ENCODE measurements at regions not wholly inside any gene's neighbourhood (a gene's known extent, or its start where the extent isn't known, plus 50 kb on each side); places are given as distances from the start of the nearest gene placed in this dataset.

GRCh38 chr3:127461286-127461910 is 129.1 kb downstream of the TPRA1 start:
- Histone ChIP-seq H3K9me3 (no peaks in the 10 kb centered on the region), H3K4me1 (peaks cover 0 to 10% (median 8%) of the 10 kb centered on the region in 3 donors), H3K4me3 (no peak overlapping the region), H3K27ac (no peak overlapping the region), H3K36me3 (no peaks in the 10 kb centered on the region), H3K27me3 (peaks cover 44% of the 10 kb centered on the region)
- whole genome bisulfite sequencing, 2 donors (ENCODE audit: low coverage in 1 of 2): 75 to 92% methylated on average over 2 to 10 of the region's 10 CpGs
- TF ChIP-seq POLR2A (IDR thresholded peaks at IDR 0.05) (no peak), POLR2AphosphoS5 (IDR thresholded peaks at IDR 0.05) (no peak), CTCF (IDR thresholded peaks at IDR 0.05) (no peak), EP300 (IDR thresholded peaks at IDR 0.05) (no peak)
- no peak for ATAC-seq

GRCh38 chr3:127459891-127460290 is 130.6 kb downstream of the TPRA1 start:
- H3K27me3 ChIP-seq: peaks cover 52% of the 10 kb centered on the region
- no peak overlapping the region for H3K4me3 ChIP-seq
- 49 to 83% methylated on average over 1 to 2 of the region's 3 CpGs for WGBS, 2 donors (ENCODE audit: low coverage in 1 of 2)
- H3K4me1 ChIP-seq: peaks cover 4 to 25% (median 20%) of the 10 kb centered on the region in 3 donors
- TF ChIP-seq POLR2A (IDR thresholded peaks at IDR 0.05) (no peak), CTCF (IDR thresholded peaks at IDR 0.05) (no peak)
- no peak overlapping the region for H3K27ac ChIP-seq
- no peaks in the 10 kb centered on the region for H3K36me3 ChIP-seq
- ATAC-seq: no peak
- no peaks in the 10 kb centered on the region for H3K9me3 ChIP-seq

DNA sequence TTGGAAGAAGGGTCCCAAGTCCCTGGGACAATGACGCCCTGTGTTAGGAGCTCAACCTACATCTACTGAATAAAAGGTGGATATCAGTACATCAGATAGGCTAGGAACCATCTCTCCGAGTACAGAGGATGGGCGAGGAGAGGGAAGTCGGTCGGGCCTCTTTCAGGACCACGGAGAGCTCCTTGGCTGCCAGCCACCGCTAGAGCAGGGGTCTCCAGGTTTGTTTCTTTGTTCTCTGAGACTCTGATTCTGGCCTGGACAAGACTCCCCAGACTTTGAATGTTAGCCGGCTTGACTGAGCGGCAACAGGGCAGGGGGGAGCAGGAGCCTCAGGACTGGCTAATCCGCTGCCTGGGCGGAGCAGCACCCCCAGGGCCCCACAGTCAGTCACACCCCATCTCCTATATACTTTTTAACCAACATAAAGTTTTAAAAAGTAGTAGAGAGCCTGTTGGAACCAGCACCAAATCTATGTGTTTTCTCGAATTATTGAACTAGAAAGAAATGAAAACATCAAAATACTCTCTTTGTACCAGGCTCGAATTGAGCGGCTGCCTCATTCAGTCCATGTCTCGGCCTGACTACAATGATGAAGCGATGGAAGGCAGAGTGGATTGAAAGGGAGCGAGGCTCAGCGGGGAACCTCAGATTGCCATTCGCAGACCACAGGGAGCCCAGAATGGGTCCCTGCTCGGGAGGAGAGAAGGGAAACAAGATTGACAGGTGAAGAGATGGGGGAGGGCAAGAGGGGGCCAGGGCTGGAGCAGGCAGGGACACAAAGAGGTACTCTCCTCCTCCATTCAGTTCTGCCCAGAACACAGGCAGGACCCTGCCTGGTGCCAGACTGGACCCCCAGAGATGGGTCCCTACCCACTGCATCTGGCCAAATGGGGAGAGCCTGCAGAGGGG is 131.6 kb downstream of the TPRA1 start:
- Histone ChIP-seq H3K36me3 (no peaks in the 10 kb centered on the region), H3K4me3 (no peak overlapping the region), H3K9me3 (no peaks in the 10 kb centered on the region), H3K27ac (no peak overlapping the region), H3K4me1 (peaks cover 4 to 26% (median 20%) of the 10 kb centered on the region in 3 donors), H3K27me3 (peaks cover 61% of the 10 kb centered on the region)
- 4 to 35% methylated on average over 9 to 11 of the region's 20 CpGs for WGBS, 2 donors (ENCODE audit: low coverage in 1 of 2)
- ATAC-seq: no peak
- TF ChIP-seq POLR2AphosphoS5 (IDR thresholded peaks at IDR 0.05): no peak

DNA sequence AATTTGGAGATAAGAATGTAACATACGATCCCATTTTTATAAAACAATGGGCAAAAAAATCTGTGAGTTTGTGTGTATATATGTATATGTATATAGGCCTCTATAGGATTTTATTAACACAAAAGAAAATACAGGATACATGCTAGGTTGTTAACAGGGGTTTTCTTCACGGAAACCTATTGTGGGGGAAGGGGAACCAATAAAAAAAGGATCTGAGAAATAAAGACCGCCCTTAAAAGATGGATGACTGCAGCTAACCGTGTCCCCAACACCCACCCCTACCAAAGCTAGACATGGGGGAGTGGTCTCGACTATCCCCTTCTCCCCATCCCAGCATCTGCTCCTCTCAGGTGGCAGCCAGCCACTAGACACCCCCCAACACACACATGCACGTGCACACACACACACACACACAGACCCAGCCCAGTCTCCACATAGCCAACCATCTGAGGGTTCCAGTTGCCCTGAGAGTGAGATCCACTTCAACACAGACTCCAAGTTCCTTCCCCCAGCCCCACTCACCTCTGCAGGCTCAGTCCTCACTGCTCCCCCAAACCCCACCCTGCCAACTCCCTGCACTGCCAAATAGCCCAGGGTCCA is 132.9 kb downstream of the TPRA1 start:
- H3K4me3 ChIP-seq: no peak overlapping the region

More for the DNA sequence above, 132.9 kb downstream of the TPRA1 start:
- WGBS, 2 donors (ENCODE audit: low coverage in 1 of 2): 38 to 43% methylated on average over 4 to 5 of the region's 6 CpGs
- Histone ChIP-seq H3K4me1 (peaks cover 4 to 26% (median 20%) of the 10 kb centered on the region in 3 donors), H3K27ac (no peak overlapping the region), H3K27me3 (peaks cover 74% of the 10 kb centered on the region), H3K36me3 (no peaks in the 10 kb centered on the region), H3K9me3 (no peaks in the 10 kb centered on the region)
- TF ChIP-seq EP300 (IDR thresholded peaks at IDR 0.05) (no peak), POLR2A (IDR thresholded peaks at IDR 0.05) (no peak), CTCF (IDR thresholded peaks at IDR 0.05) (no peak)
- ATAC-seq: no peak

Data from gastroesophageal sphincter (tissue), 4 donors.